Fibroblast of lung (primary cell): ENCODE measurements at regions not wholly inside any gene's neighbourhood (a gene's known extent, or its start where the extent isn't known, plus 50 kb on each side); places are given as distances from the start of the nearest gene placed in this dataset.

Source experiments
- DNase-seq, 2 donors: peaks; one replicate each; pipeline versions ENCODE4 v3.0.0 to v3.0.0-alpha.2; 2010; ENCODE audit warnings: low read depth in 2 of 2
- H2AFZ ChIP-seq: 2 replicates; pipeline ENCODE4 v1.5.1; 2012; ENCODE audit warnings: low read length, control low read depth, inconsistent platforms
- H3K27ac ChIP-seq: 2 replicates; pipeline ENCODE4 v1.5.1; 2011; ENCODE audit warnings: low read length, control low read depth; ENCODE audit not compliant: insufficient read depth
- H3K27me3 ChIP-seq: 2 replicates; pipeline ENCODE4 v1.5.1; 2011; ENCODE audit warnings: mild to moderate bottlenecking, low read length; ENCODE audit not compliant: control insufficient read depth, insufficient read depth
- H3K36me3 ChIP-seq: 2 replicates; pipeline ENCODE4 v1.5.1; 2011; ENCODE audit warnings: low read length; ENCODE audit not compliant: control insufficient read depth, insufficient read depth
- H3K4me1 ChIP-seq: 2 replicates; pipeline ENCODE4 v1.5.1; 2011; ENCODE audit warnings: low read length; ENCODE audit not compliant: control insufficient read depth, insufficient read depth; ENCODE audit errors: extremely low read depth
- H3K4me2 ChIP-seq: 2 replicates; pipeline ENCODE4 v1.5.1; 2011; ENCODE audit warnings: low read length, control low read depth; ENCODE audit not compliant: insufficient read depth; ENCODE audit errors: extremely low read depth
- H3K4me3 ChIP-seq, 4 experiments: fragments of 200-600 bp in 1 of 4; sonication (generic) in 1 of 4; replicated peaks in 1 of 4; 2 replicates each; pipeline ENCODE4 v1.5.1; 2011 to 2016; ENCODE audit warnings: low read length in 4 of 4, low read depth in 3 of 4, mild to moderate bottlenecking in 3 of 4, control low read depth in 2 of 4, inconsistent platforms in 1 of 4, mixed read lengths in 1 of 4; ENCODE audit not compliant: insufficient read depth in 1 of 4; ENCODE audit errors: control extremely low read depth in 1 of 4
- H3K79me2 ChIP-seq: 2 replicates; pipeline ENCODE4 v1.5.1; 2012; ENCODE audit warnings: mild to moderate bottlenecking, low read length, inconsistent platforms; ENCODE audit not compliant: control insufficient read depth, insufficient read depth
- H3K9ac ChIP-seq: 2 replicates; pipeline ENCODE4 v1.5.1; 2011; ENCODE audit warnings: mild to moderate bottlenecking, low read length, control low read depth; ENCODE audit not compliant: insufficient read depth
- H3K9me3 ChIP-seq: 2 replicates; pipeline ENCODE4 v1.5.1; 2012; ENCODE audit warnings: low read depth, low read length; ENCODE audit not compliant: control insufficient read depth, insufficient read depth
- H4K20me1 ChIP-seq: 2 replicates; pipeline ENCODE4 v1.5.1; 2011; ENCODE audit warnings: low read length; ENCODE audit not compliant: control insufficient read depth, insufficient read depth; ENCODE audit errors: extremely low read depth
- EZH2 ChIP-seq: IDR thresholded peaks from 2 replicates; pipeline ENCODE4 v1.5.1; 2012; ENCODE audit warnings: low read length, control low read depth, mild to moderate bottlenecking; ENCODE audit errors: missing control alignments
- TF ChIP-seq, protein P1 (sequence below), 2 donors: IDR thresholded peaks in 1 of 2; conservative IDR thresholded peaks in 1 of 2; 1 replicate in 1 of 2; 2 replicates in 1 of 2; pipeline ENCODE4 v1.5.1; 2011 to 2012; ENCODE audit warnings: low read length in 2 of 2, control low read depth in 1 of 2, inconsistent platforms in 1 of 2, low read depth in 1 of 2, mild to moderate bottlenecking in 1 of 2

DNA sequence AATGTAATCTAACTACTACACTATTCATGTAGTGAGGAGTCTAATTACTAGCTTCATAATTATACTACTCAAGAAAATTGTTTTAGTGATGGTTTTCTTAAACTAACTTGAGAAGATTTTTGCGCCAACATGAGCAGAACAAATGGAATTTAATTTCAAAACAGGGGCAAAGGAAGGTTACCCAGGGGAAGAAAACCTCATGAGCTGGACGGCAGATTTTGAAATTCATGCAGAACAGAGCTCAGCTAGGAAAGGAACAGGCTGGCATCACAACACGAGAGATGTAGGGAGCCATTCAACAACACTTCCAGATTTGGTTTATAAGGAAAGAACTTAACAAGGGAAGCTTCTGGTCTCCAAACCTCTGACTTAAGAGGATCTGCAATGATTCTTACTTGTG is 235.3 kb upstream of the PRKCQ start:
- H2AFZ ChIP-seq = no peak overlapping the region
- H3K36me3 ChIP-seq = no peaks in the 10 kb centered on the region
- H3K27me3 ChIP-seq = no peaks in the 10 kb centered on the region
- no peak overlapping the region for H3K9ac ChIP-seq
- no peak overlapping the region for H3K4me3 ChIP-seq
- no peaks in the 10 kb centered on the region for H3K9me3 ChIP-seq
- DNase-seq = peak in 1 of 2 donors; percentile 30
- H3K79me2 ChIP-seq = no peaks in the 10 kb centered on the region
- H3K4me2 ChIP-seq = no peak overlapping the region
- H3K27ac ChIP-seq = no peak overlapping the region
- H3K4me1 ChIP-seq = no peaks in the 10 kb centered on the region
- TF ChIP-seq, protein P1, sequence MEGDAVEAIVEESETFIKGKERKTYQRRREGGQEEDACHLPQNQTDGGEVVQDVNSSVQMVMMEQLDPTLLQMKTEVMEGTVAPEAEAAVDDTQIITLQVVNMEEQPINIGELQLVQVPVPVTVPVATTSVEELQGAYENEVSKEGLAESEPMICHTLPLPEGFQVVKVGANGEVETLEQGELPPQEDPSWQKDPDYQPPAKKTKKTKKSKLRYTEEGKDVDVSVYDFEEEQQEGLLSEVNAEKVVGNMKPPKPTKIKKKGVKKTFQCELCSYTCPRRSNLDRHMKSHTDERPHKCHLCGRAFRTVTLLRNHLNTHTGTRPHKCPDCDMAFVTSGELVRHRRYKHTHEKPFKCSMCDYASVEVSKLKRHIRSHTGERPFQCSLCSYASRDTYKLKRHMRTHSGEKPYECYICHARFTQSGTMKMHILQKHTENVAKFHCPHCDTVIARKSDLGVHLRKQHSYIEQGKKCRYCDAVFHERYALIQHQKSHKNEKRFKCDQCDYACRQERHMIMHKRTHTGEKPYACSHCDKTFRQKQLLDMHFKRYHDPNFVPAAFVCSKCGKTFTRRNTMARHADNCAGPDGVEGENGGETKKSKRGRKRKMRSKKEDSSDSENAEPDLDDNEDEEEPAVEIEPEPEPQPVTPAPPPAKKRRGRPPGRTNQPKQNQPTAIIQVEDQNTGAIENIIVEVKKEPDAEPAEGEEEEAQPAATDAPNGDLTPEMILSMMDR (conservative IDR thresholded peaks at IDR 0.05 in 1 of 2, IDR thresholded peaks at IDR 0.05 in 1 of 2; ENCODE audit: low read depth in 1 of 2, low read length in 2 of 2) = no peak
- no peak for TF ChIP-seq EZH2
- no peaks in the 10 kb centered on the region for H4K20me1 ChIP-seq

DNA sequence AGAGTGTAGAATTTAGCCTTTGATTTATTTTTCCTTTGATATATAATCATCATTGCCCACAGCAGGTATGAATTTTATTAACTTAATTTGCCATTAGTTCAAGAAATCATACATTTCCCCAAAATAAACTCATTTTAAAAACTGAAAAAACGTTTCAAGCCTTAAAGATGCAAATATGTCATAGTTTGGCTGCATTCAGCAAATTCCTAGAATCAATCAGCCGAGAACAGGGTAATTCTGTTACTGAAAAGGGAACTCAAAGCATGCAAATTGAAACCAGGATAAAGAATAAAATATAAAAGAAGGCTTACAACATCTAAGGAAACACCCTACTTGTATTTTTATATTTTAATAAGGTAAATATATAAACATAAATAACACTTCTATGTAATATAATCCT is 233.8 kb upstream of the PRKCQ start:
- Histone ChIP-seq H3K27ac (no peak overlapping the region), H3K79me2 (no peaks in the 10 kb centered on the region), H3K27me3 (no peaks in the 10 kb centered on the region), H3K4me3 (no peak overlapping the region), H3K9me3 (no peaks in the 10 kb centered on the region), H3K36me3 (no peaks in the 10 kb centered on the region), H3K4me2 (no peak overlapping the region), H4K20me1 (no peaks in the 10 kb centered on the region), H3K9ac (no peak overlapping the region), H2AFZ (no peak overlapping the region), H3K4me1 (no peaks in the 10 kb centered on the region)
- DNase-seq = no peak
- no peak for TF ChIP-seq EZH2
- TF ChIP-seq, protein P1 (conservative IDR thresholded peaks at IDR 0.05 in 1 of 2, IDR thresholded peaks at IDR 0.05 in 1 of 2; ENCODE audit: low read depth in 1 of 2, low read length in 2 of 2) = no peak

DNA sequence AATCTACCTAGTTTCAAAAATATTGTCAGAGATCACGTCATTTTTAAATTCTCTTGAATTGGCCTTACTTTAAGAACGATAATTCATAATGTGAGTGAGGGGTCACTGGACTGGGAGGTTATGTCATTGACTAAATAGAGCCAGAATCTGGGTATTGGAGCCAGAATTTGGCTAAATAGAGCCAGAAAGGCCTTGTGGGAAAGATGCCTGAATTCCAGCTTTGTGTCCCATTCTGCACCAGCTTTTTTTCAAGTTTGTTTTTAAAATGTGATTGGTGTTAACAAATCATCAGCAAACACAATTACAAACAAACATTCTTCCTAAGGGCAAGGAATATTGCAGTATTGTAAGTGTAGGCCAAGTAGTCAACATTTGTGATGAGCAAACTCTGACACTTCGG is 233.2 kb upstream of the PRKCQ start:
- Histone ChIP-seq H3K9ac (no peak overlapping the region), H3K4me2 (no peak overlapping the region), H3K27ac (no peak overlapping the region), H3K9me3 (no peaks in the 10 kb centered on the region), H3K4me1 (no peaks in the 10 kb centered on the region), H3K27me3 (no peaks in the 10 kb centered on the region), H4K20me1 (no peaks in the 10 kb centered on the region), H2AFZ (no peak overlapping the region), H3K79me2 (no peaks in the 10 kb centered on the region), H3K36me3 (no peaks in the 10 kb centered on the region), H3K4me3 (no peak overlapping the region)
- no peak for DNase-seq
- TF ChIP-seq, protein P1 (conservative IDR thresholded peaks at IDR 0.05 in 1 of 2, IDR thresholded peaks at IDR 0.05 in 1 of 2; ENCODE audit: low read depth in 1 of 2, low read length in 2 of 2) = no peak
- TF ChIP-seq EZH2 = no peak
